ENCODE measurements at regions not wholly inside any gene's neighbourhood (a gene's known extent, or its start where the extent isn't known, plus 50 kb on each side); places are given as distances from the start of the nearest gene placed in this dataset.
"Not testable (repeated sequence)": the region's sequence is repeated elsewhere in the genome, so short reads cannot be mapped to it uniquely, and the experiment has no call there.

DNA sequence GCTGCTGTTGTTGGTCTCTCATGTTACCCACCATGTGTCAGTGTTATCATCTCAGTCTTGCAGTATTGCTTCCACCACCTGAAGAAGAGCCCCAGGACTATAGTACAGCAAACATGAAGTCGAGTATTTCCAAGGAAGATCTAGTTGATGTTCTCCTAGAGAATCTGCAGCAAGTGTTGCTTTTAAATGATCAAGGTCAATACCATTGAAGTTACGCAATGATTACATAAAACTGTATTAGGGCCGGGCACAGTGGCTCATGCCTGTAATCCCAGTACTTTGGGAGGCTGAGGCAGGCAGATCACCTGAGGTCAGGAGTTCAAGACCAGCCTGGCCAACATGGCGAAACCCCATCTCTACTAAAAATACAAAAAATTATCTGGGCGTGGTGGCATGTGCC, 173.9 kb downstream of the TJP1 start:
- H3K9me3 ChIP-seq; DNase-seq; ATAC-seq; intact Hi-C loops (cut with DNase I, micrococcal nuclease); H3K4me3 ChIP-seq; H3K4me1 ChIP-seq (ENCODE audit: low read depth); H3K36me3 ChIP-seq (ENCODE audit: low read depth): not testable (repeated sequence)

DNA sequence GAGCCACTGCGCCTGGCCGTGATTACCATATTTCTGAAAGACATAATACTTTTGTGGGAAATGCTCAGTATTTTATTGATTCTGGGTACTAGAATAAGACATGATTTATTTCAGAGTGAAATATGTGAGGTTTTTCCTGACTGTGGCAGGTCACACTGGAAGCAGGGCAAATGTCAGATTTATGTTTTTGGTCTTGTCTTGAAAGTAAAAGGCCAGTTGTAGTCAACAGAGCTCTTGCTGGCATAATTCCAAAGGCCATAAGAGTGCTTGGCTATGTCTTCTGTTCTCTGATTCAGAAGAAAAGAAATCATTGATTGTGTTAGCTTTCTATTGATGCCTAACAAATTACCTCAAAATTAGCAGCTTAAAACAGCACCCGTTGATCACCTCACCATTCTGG, 176.4 kb downstream of the TJP1 start:
- no peak for ATAC-seq
- H3K36me3 ChIP-seq (ENCODE audit: low read depth): no peaks in the 10 kb centered on the region
- no peak for TF ChIP-seq CTCF (IDR thresholded peaks at IDR 0.05)
- DNase-seq: no peak
- H3K4me3 ChIP-seq: no peak overlapping the region
- intact Hi-C loops (cut with DNase I, micrococcal nuclease): no loop called here
- H3K9me3 ChIP-seq: no peaks in the 10 kb centered on the region
- H3K4me1 ChIP-seq (ENCODE audit: low read depth): no peaks in the 10 kb centered on the region

- H3K4me3 ChIP-seq; DNase-seq; ATAC-seq; H3K4me1 ChIP-seq (ENCODE audit: low read depth); intact Hi-C loops (cut with DNase I, micrococcal nuclease); H3K36me3 ChIP-seq (ENCODE audit: low read depth); H3K9me3 ChIP-seq: not testable (repeated sequence)
Measured at GRCh38 chr15:29644361-29644760, 177.9 kb downstream of the TJP1 start.

DNA sequence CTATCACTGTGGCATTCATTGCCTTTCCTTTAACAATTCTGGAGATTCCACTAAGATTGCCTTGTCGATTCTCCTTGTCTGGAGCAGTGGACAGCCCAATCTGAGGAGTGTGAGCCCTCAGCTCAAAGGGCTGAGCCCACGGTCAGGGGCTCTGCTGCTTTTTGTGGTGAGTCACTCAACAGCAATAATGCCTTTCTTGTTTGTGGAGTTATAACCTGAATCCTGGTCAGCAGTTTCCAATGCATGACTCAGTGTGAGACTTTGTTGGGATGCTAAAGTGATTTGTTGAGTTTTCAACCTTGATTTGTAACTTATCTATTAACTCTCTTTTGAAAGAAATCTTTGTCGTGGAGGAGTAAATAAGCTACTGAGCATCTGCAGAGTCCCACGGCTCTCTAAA, 183.5 kb downstream of the TJP1 start:
- no peak for DNase-seq
- H3K9me3 ChIP-seq: no peaks in the 10 kb centered on the region
- no peaks in the 10 kb centered on the region for H3K36me3 ChIP-seq (ENCODE audit: low read depth)
- intact Hi-C loops (cut with DNase I, micrococcal nuclease): no loop called here
- no peak for ATAC-seq
- H3K4me1 ChIP-seq (ENCODE audit: low read depth): no peaks in the 10 kb centered on the region
- H3K4me3 ChIP-seq: no peak overlapping the region
- no peak for TF ChIP-seq CTCF (IDR thresholded peaks at IDR 0.05)

GRCh38 chr15:29638011-29638410, 184.3 kb downstream of the TJP1 start:
- no peaks in the 10 kb centered on the region for H3K36me3 ChIP-seq (ENCODE audit: low read depth)
- intact Hi-C loops (cut with DNase I, micrococcal nuclease): no loop called here
- H3K9me3 ChIP-seq: no peaks in the 10 kb centered on the region
- ATAC-seq (no peak), DNase-seq (no peak)
- TF ChIP-seq CTCF (IDR thresholded peaks at IDR 0.05): no peak
- no peak overlapping the region for H3K4me3 ChIP-seq
- H3K4me1 ChIP-seq (ENCODE audit: low read depth): no peaks in the 10 kb centered on the region

DNA sequence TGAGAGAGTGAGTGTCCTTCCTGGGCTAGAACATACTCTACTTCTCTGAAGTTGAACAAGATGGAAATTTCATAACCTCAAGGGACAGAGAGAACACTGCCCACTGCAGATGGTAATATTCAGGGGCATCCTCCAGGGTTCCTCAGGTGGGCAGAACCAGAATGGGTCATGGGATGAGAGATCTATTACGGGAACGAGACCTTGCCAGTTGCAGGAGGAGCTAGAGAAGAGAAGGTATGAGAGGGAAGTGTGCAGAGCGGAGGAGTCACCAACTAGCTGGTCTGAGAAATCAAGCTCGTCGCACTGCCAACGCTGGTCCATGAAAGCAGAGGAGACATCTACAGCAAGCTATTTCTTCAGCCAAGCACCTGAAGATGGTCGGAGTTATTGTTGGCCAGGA, 184.7 kb downstream of the TJP1 start:
- Histone ChIP-seq H3K36me3 (ENCODE audit: low read depth) (no peaks in the 10 kb centered on the region), H3K9me3 (no peaks in the 10 kb centered on the region), H3K4me3 (no peak overlapping the region), H3K4me1 (ENCODE audit: low read depth) (no peaks in the 10 kb centered on the region)
- no peak for TF ChIP-seq CTCF (IDR thresholded peaks at IDR 0.05)
- no peak for ATAC-seq
- intact Hi-C loops (cut with DNase I, micrococcal nuclease): no loop called here
- no peak for DNase-seq

DNA sequence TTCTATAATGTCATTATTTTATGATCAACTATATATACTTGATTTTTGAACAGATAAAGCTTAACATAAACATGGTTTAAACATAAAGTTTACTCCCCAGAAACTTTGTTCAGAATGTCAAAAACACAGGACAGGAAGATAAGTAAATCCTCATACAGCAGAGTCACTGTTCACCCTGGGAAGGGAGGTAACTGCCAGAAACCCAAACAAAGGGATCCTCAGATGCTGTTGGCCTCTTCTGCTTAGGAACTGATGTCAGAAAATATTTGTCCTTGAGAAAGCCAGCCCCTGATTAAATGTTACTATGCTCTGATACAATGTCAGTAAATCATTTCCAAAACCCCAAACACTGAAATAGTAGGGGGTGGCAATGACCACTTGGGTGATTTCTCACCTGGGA, 185.3 kb downstream of the TJP1 start:
- H3K9me3 ChIP-seq: no peaks in the 10 kb centered on the region
- no peak overlapping the region for H3K4me3 ChIP-seq
- no peak for TF ChIP-seq CTCF (IDR thresholded peaks at IDR 0.05)
- H3K36me3 ChIP-seq (ENCODE audit: low read depth): no peaks in the 10 kb centered on the region
- H3K4me1 ChIP-seq (ENCODE audit: low read depth): no peaks in the 10 kb centered on the region
- ATAC-seq: no peak
- intact Hi-C loops (cut with DNase I, micrococcal nuclease): no loop called here
- DNase-seq: no peak
